LHCN-M2 (cell line): ENCODE measurements at regions not wholly inside any gene's neighbourhood (a gene's known extent, or its start where the extent isn't known, plus 50 kb on each side); places are given as distances from the start of the nearest gene placed in this dataset.
A peak's percentile ranks its signal among the peaks of the same experiment; 100 is the strongest.
"Not testable (repeated sequence)": the region's sequence is repeated elsewhere in the genome, so short reads cannot be mapped to it uniquely, and the experiment has no call there.

ENCODE experiments used
- DNase-seq: peaks from one replicate; pipeline ENCODE4 v3.0.0-alpha.2; 2012; ENCODE audit warnings: low read depth

DNA sequence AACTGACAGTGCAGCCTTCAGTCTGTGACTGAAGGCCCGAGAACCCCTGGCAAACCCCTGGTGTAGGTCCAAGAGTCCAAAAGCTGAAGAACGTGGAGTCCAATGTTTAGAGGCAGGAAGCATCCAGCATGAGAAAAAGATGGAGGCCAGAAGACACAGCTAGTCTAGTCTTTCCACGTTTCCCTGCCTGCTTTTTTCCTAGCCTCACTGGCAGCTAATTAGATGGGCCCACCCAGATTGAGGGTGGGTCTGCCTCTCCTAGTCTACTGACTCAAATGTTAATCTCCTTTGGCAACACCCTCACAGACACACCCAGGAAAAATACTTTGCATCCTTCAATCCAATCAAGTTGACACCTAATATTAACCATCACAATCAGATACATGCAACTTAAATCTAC lies 87.8 kb downstream of the TENT5D start:
- DNase-seq = not testable (repeated sequence)

DNA sequence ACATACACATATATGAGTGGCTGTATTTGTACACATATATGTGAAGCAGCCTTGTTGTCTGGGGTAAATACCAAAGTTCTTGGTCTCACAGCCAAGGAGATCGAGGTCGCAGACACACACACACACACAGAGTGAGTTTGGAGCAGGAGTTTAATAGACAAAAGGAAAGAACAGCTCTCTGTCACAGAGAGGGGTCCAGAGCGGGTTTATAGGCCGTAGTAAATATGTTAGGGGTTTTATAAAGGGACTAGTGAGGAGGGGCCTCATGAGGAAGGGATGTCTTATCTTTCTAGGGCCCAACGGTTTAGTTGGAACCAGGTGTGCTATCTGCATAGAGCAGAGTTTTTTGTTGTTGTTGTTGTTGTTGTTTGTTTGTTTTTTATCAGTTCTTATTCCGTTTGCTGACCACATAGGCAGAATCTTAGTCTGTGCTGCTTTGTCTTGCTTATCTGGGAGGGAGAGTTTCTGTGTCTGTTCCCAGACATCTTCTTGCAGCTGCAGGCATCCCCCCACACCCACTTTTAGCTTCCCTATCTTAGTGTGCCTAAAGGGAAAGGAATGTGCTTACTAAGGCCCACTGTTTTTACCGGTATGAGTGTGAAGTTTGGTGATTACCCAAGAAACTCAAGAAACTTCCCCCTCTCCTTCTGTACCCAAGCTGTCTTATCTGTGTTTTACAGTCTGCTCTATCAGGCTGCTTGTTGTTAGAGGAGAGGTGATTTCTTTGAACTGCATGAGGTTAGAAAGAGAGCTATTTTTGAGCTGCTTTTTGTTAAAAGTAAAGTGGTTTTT lies 91.9 kb downstream of the TENT5D start:
- DNase-seq = no peak

DNA sequence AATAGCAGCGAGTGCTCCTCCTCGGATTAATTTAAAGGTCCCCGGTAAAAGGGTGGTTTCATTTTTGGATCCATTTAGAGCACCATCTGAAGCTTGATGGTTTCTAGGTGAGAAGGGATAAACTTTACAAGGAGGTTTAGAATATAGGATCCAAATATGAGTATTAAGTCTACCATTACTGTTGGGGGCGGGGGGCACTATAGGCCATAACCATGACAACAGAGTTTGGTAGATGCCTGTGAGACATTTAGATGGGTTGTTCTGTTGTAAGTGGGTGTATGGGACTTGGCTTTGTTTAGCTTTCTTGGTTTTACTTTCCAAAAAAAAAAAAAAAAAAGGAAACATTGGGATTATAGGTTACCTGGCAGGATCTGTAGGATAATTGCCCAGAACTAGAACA lies 92.7 kb downstream of the TENT5D start:
- DNase-seq = no peak

DNA sequence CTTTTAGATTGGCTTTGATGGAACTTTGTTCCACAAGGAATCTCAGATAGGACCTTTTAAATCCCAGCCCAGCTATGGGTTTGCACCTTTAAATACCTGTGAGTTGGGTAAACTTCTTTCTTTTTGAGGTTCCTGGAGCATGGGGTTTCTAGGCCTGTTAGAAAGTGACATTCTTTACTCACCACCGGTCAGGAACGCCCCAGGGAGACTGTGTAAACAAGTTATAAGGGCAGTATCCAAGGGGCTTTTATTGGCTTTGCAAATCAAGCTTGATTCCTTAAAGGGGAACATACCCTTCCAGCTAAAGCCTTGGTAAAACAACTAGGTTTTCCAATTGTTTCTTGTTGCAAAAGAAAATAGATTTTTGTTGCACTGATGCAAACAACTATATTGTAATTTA lies 93.4 kb downstream of the TENT5D start:
- no peak for DNase-seq

DNA sequence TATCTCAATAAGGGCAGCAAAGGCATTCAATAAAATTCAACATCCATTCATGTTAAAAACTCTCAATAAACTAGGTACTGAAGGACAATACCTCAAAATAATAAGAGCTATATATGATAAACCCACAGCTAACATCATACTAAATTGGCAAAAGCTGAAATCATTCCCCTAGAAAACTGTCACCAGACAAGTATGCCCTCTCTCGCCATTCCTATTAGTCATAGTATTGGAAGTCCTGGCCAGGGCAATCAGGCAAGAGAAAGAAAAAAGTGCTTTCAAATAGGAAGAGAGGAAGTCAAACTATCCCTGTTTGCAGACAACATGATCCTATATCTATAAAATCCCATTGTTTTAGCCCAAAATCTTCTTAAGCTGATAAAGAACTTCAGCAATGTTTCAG lies 116.8 kb downstream of the TENT5D start:
- no peak for DNase-seq

DNA sequence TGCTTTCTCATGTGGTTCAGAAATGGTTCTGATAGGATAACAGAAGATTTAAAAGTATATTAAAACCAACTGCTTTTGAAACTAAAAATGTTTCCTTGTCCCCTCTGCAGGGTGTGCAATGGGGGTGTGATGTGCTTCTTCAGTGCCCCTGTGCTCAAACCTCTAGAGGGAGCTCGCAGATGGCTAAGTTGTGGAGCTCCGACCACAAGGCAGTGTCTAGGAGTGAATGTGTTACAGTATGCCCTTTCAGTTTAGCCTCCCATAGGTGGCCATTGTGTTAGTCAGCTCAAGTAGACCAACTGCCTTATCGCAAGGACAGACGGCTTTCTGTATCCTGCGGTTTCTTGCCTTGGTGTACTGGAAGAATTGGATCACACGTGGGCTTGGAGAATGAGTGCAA lies 130.5 kb downstream of the TENT5D start:
- peak; percentile 1 for DNase-seq

DNA sequence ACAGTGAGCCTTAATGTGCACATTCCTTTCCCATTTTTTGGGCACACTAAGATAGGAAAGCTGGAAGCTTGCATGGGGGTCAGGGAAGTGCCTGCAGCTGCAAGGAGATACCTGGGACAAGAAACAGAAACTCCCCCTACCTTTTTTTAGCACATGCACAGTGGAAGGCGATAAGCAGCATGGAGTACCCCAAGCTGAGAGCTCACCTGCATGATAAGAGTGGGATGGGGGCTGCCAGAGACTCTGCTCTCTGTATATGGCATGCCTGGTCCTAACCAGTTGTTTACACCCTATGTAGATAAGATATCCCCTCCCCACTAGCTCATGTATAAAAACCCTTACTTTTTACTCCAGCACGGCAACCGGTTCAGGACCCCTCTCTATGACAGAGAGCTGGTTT lies 135.9 kb downstream of the TENT5D start:
- no peak for DNase-seq

DNA sequence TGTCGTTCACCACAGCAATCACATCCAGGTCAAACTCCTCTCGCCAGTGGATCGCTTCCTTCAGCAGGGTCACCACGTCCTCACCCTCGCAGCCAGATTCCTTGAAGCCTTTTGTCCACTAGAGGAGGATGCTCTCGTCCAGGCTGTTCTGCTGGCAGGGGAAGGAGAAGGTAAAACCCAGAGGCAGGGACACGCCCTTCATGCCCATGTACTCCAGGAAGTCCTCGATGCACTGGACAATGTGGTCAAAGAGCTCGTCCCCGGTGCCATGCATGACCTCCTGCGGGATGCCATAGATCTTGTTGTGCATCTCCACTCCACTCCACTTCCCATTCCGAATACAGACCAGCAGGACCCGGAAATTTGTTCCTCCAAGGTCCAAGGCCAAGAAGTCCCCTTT lies 152.4 kb downstream of the TENT5D start:
- DNase-seq = no peak

DNA sequence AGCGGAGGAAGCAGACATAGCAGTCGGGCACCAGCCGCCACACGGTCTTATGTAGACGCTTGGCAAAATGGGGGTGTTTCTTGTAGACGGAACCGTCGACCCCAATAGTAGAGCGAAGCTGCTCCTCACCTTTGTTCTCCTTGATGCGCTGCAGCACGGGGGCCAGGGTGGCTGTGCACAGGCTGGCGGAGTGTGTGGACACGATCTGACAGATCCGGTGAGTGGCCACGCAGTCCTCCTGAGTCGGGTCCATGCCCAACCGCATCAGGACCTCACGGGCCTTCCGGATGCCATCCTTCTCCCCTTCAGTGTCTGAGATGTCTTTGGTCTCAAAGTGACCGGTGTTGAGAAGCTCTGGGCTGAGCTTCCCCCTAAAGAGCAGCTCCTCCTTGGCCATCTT lies 153.0 kb downstream of the TENT5D start:
- DNase-seq = no peak

DNA sequence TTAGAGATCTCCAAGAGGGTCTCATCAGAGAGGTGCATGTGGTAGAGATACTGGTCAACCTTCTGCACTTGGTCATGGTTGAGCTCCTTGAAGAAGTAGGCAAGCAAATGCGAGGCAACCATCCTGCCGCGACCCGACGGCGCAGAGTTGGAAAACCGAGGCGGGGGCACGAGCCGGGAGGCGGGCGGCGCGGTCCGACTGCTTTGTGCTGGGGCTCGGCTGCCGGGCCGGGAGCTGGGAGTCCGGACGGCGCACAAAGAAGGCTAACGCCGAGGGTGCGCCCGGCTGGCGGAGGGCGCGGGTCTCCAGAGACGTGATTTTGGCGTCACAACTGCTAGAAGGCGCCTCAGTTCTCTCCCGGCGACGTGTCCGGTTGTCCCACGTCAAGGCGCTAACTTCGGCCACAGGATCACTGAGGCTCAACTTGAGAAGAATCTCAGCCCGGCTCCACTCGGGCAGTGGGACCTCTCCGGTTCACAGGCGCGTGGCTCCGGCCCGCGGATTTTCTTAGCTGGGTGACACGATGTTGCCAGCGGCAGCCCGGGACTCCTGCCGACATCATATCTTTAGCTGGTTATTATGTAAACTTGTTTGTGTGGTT lies 154.3 kb downstream of the TENT5D start:
- DNase-seq = not testable (repeated sequence)

DNA sequence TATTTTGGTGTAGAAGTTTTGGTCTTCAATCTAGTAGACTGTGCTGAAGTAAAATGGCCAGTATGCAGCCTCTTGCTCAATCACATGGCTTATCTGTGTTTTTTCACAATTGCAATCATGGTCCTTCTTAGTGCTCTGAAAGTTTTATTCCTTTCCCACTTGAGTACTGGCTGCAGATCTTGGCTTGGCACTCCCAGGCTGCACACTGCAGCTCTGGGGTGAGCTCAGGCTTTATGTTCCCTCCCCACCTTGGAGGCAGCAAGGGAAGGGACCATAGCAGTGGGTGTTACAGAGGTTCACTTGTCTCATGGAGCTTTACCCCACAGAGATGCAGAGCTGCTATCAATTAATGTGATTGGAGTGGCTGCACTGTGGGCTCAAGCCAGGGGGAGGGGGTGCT lies 156.0 kb downstream of the TENT5D start:
- DNase-seq = no peak

DNA sequence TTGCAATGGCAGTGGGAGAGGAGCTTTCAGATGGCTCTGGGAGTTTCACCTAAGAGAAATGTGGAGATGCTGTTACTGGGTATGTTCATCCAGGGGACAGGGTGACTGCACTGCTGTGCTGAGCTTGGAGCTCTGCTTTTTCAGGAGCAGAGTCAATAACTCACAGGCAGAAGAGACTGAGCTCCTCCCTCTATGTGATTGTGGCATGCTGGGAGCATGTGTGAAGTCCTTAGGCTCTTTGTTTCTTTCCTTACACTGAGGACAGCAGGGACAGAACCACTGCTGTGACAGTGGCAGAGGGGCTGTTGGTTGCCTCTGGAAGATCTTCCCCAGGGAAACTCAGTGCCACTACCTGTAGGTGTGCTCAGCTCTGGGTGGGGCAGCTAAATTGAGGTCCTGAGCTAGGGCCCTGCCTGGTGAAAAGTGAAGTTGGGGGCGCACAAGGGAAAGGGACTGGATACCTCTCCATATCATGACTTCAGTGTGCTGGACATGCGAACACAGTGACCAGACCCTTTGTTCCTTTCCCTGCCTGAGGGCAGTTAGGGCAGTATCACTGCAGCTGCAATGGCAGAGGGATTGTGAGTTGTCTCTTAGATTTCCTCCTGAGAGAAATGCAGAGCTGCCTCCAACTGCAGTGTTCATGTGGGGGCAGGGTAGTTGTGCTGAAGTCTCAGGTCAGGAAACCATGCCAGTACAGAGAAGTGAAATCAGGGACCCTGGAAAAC lies 156.7 kb downstream of the TENT5D start:
- no peak for DNase-seq

DNA sequence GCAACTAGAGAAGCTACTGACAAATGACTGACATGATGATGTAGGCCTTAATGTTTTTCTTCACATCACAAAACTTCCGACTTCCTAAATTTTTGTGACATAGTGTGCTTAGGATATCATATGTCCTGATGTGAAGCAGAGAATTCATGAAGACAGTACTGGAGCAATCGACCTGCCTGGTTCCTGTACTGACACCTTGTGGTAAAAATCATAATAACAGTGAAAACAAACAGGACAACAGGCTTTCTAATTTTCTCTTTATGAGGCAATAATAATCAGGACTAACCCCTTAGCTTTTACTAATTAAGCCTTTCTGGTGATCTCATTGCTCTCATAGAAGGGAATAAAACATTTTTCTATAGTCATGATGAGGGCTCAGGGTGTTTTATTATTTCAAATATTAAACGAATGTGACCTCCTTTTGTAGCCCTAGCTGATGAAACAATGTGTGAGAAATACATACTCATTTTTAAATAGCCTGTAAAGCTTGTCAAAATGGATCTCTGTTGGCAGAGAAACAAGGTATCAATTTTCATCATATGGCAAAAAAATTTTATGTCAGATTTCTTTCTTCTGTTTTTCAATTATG lies 158.4 kb downstream of the TENT5D start:
- DNase-seq = peak; percentile 2

DNA sequence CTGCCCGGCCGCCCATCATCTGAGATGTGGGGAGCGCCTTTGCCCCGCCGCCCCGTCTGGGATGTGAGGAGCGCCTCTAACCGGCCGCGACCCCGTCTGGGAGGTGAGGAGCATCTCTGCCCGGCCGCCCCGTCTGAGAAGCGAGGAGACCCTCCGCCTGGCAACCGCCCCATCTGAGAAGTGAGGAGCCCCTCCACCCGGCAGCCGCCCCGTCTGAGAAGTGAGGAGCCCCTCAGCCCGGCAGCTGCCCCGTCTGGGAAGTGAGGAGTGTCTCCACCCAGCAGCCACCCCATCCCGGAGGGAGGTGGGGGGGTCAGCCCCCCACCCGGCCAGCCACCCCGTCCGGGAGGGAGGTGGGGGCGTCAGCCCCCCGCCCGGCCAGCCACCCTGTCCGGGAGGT lies 170.7 kb downstream of the TENT5D start:
- not testable (repeated sequence) for DNase-seq

DNA sequence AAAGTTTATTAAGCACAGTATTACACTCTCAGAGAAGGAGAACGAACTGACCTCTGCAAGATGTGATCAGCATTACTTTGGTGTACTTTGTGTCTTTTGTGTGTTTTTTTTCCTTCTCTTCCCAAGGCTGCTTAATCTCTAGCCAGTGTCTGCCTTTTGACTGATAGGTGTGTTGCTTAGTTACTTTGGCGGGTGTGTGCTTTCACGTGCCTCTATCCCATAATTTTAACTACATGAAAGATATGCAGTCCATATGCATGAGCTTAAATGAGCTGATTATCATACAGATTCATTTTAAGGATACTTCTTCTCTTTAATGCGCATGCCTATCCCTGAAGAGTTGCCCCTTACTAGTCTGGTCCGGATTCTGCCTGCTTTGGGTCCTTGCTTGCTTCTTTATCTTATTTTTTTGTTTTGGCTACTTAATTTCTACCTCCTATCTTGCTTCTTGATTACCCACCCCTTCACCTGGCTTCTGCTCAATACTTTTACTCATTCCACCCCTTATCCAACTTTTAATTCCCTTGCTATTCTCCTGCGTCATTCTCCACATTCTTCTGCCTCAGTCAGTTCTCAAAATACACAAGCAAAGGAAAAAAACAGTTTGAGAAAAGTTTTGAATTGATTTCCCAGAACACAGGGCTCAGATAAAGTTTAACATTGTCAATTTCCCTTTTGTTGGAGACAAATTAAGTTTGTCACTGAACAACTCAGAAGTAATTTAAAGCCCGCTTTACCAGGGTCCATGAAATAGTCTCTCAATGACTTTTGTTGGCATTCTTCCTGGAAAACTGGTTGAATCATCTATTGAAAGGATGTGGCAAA lies 182.0 kb downstream of the TENT5D start:
- DNase-seq = peak; percentile 11
